Right kidney (tissue), 1 donor: ENCODE measurements at regions not wholly inside any gene's neighbourhood (a gene's known extent, or its start where the extent isn't known, plus 50 kb on each side); places are given as distances from the start of the nearest gene placed in this dataset.

Experiments
- DNase-seq: peaks from one replicate; pipeline ENCODE4 v3.0.0-alpha.2; 2016

GRCh38 chr4:95660719-95661118, 111.9 kb upstream of the UNC5C start:
- DNase-seq: no peak

GRCh38 chr4:95651891-95652290, 103.1 kb upstream of the UNC5C start:
- DNase-seq: no peak

- no peak for DNase-seq
These were observed 95.6 kb upstream of the UNC5C start for GRCh38 chr4:95644417-95644816.

- no peak for DNase-seq
These were observed 94.9 kb upstream of the UNC5C start for GRCh38 chr4:95643627-95644026.

- DNase-seq: no peak
These were observed 92.8 kb upstream of the UNC5C start for GRCh38 chr4:95641571-95641970.

GRCh38 chr4:95640311-95640710, 91.5 kb upstream of the UNC5C start:
- DNase-seq: no peak

GRCh38 chr4:95638920-95639501, 90.2 kb upstream of the UNC5C start:
- DNase-seq: no peak

GRCh38 chr4:95637043-95637600, 88.3 kb upstream of the UNC5C start:
- DNase-seq: no peak

- no peak for DNase-seq
These were observed 87.3 kb upstream of the UNC5C start for GRCh38 chr4:95636061-95636460.

- no peak for DNase-seq
These were observed 78.9 kb upstream of the UNC5C start for GRCh38 chr4:95627709-95628108.

- no peak for DNase-seq
These were observed 78.3 kb upstream of the UNC5C start for GRCh38 chr4:95627024-95627605.

GRCh38 chr4:95625020-95625419, 76.2 kb upstream of the UNC5C start:
- DNase-seq: no peak

GRCh38 chr4:95619525-95620443, 71.0 kb upstream of the UNC5C start:
- no peak for DNase-seq

- DNase-seq: no peak
These were observed 66.0 kb upstream of the UNC5C start for GRCh38 chr4:95614684-95615205.

GRCh38 chr4:95610061-95610569, 61.3 kb upstream of the UNC5C start:
- DNase-seq: no peak

GRCh38 chr4:95606739-95607138, 58.0 kb upstream of the UNC5C start:
- DNase-seq: no peak

- no peak for DNase-seq
These were observed 54.6 kb upstream of the UNC5C start for GRCh38 chr4:95603393-95603792.

- DNase-seq: no peak
These were observed 54.1 kb upstream of the UNC5C start for GRCh38 chr4:95602872-95603271.

- DNase-seq: no peak
These were observed 52.6 kb upstream of the UNC5C start for GRCh38 chr4:95601356-95601755.

- no peak for DNase-seq
These were observed 51.1 kb upstream of the UNC5C start for GRCh38 chr4:95599777-95600400.
